ENCODE measurements at regions not wholly inside any gene's neighbourhood (a gene's known extent, or its start where the extent isn't known, plus 50 kb on each side); places are given as distances from the start of the nearest gene placed in this dataset.
"Not testable (repeated sequence)": the region's sequence is repeated elsewhere in the genome, so short reads cannot be mapped to it uniquely, and the experiment has no call there.

DNA sequence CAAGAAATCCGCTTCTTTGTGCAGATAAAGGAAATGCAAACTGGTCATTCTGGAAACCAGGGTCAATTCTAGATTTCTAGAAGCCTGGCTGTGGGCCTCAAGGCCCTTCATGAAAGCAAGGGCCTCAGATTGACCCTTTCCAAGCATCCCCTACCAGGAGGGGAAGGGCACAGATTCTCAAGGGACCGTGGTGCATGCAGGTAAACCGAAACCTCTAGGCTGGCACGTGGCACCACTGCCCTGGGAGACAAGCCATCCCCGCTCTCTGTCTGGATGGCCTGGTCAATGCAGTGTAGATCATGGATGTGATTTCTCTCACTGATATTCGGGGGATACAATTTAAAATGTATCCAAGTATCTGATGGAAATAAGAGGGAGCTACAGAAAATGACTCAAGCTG lies 69.4 kb downstream of the TOMM20 start:
- FAIRE-seq = no peak

GRCh38 chr1:235058695-235059094 lies 69.9 kb downstream of the TOMM20 start:
- FAIRE-seq = no peak

GRCh38 chr1:235057385-235058306 lies 71.0 kb downstream of the TOMM20 start:
- FAIRE-seq = no peak

- FAIRE-seq = no peak
Measured at GRCh38 chr1:235056937-235057336, 71.7 kb downstream of the TOMM20 start.

DNA sequence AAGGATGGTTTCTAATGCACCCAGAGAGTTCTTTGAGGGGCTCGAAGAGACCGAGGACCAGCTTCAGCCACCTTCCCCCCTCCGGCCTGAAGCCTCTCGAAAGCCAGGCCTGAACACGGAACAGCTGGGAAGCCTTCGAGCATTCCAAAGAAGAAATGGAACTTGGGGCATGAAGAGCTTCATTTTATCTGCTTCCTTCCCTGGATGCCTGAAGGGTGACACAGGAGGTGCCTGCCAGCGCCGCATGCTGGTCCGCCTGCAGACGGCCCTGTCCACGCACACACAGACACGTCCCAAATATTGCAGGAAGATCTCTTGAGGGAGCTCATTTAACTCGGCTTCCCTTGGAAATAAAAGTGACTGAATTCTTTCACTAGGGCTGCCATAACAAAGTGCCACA lies 73.7 kb downstream of the TOMM20 start:
- FAIRE-seq = no peak

DNA sequence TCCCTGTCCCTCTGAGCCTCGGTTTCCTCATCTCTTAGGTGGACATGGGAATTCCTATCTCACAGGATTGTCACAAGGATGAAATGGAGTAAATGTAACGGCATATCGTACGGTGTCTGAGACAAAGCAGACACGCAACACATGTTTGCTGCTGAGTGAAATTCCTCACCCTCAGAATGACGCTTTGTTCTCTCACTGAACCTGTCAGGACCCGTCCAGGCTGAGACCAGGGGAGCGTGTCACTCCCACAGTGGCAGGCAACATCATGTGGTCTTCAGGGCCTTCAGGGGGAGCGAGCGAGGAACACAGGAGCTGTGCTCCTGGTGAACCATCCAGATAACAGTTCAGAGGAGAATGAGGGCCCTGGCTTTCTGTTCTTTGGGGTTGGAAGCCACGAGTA lies 74.2 kb downstream of the TOMM20 start:
- no peak for FAIRE-seq

GRCh38 chr1:235052067-235053008 lies 76.3 kb downstream of the TOMM20 start:
- no peak for FAIRE-seq

- FAIRE-seq = no peak
Measured at GRCh38 chr1:235051521-235051920, 77.1 kb downstream of the TOMM20 start.

- FAIRE-seq = no peak
Measured at GRCh38 chr1:235050911-235051360, 77.7 kb downstream of the TOMM20 start.

DNA sequence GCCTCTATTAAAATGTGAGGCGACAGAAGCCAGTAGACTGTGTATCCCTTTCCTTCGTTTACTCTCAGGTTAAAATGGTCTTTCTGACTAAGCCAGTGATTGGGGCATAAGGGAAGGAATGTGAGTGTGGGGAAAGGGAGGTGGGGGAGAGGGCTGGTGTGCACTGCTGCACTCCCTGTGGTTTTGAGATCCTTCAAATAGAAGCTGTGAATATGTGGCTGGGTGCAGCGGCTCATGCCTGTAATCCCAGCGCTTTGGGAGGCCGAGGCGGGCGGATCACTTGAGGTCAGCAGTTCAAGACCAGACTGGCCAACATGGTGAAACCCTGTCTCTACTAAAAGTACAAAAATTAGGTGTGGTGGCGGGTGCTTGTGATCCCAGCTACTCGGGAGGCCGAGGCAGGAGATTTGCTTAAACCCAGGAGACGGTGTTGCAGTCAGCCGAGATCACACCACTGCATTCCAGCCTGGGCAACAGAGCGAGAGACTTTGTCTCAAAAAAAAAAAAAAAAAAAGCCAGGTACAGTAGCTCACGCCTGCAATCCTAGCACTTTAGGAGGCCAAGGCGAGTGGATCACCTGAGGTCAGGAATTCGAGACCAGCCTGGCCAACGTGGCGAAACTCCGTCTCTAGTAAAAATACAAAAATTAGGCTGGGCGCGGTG lies 78.8 kb downstream of the TOMM20 start:
- FAIRE-seq = not testable (repeated sequence)

DNA sequence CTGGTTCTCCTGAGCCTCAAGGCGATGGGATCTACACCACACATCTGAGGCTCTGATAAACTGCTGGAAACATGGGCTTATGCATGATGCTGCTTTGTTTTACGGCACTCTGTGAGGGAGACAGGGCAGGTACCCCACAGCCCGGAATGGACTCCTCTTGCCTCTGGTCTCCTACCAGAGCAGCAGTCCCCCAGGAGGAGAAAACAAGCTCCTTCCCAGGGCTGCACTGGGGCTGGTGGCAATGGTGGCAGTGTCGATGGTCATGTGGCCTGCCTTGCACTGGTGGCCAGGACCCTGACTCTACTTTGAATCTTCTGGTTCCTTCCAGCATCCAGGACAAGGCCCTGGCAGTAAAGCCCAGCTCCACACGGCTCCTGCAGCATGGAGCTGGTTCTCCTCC lies 79.4 kb downstream of the TOMM20 start:
- FAIRE-seq = no peak

DNA sequence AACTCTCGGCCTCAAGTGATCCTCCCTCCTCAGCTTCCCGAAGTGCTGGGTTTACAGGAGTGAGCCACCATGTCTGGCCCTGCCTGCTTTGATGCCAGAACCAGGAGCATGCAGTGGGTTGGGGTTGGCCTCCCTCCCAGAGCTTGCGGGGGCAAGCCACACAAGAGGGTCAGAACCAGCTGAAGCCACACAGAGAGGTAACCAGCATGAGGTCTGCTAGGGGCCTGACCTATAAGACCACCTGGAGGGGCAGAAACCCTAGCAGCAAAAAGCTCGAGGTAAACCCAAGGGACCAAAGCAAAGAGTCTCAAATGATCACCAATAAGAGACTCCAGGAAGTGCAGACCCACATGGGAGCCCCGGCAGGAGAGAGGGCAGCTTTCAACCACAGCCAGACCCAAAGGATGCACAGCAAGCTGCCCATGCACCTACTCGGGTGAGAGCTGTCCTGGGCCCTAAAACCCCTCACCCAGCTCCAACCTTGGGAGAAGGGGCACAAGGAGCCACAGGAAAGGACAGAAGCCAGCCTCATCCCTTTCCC lies 81.2 kb downstream of the TOMM20 start:
- no peak for FAIRE-seq

- no peak for FAIRE-seq
Measured at GRCh38 chr1:235045921-235046601, 82.6 kb downstream of the TOMM20 start.

DNA sequence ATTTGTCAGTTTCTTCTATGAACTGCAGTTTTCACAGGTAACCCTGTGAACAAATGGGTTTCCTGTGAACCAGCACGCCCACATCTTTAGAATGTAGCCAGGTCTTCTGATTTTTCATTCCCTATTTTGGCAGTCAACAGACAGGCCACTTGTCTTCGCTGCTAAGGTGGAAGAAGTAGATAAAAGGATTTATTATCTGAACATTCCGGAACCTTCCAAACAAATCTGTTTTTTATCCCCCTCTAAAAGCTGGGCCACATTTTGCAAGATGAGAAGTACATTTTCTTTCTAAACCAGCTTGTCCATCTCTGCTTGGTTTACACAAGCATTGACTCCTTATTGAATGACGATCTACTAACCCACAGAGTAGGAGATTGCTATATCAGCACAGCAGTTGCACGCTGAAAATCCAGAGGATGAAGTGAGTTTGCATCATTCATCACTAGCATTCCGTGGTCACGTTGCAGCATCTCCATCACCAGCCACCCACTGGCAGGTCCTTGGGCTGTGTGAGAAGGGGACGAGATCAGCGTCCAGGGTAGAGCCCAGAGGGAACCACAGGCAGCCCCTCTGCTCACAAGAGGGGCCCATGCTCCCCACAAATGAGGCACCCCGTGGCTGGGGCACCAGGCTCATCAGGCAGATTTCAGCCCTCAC lies 83.5 kb downstream of the TOMM20 start:
- FAIRE-seq = peak; percentile 78

GRCh38 chr1:235043234-235043633 lies 85.4 kb downstream of the TOMM20 start:
- FAIRE-seq = no peak

DNA sequence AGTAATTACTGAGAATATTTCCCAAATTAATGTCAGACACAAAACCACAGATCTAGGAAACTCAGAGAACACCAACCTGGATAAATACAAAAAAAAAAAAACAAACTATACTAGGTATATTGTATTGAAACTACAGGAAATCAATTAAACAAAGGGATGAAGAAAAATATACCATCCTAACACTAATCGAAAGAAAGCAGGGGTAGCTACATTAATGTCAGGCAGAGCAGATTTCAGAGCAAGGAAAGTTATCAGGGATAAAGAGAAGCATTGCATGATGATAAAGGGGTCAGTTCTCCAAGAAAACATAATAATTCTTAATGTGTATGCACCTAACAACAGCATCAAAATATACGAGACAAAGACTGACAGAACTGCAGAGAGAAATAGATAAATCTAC lies 89.9 kb downstream of the TOMM20 start:
- FAIRE-seq = peak; percentile 26

DNA sequence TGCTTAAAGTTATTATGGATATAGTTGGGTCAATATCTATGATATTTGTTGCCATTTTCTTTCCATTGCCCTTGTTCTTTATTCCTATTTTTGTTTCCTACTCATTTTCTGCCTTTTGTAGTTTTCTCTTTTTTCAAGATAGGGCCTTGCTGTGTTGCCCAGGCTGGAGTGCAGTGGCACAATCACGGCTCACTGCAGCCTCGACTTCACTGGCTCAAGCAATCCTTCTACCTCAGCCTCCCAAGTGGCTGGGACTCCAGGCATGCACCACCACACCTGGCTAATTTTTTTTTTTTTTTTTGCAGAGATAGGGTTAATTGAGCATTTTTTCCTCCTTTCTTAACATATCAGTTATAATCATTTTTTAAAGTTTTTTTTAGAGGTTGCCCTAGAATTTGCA lies 92.7 kb downstream of the TOMM20 start:
- no peak for FAIRE-seq

DNA sequence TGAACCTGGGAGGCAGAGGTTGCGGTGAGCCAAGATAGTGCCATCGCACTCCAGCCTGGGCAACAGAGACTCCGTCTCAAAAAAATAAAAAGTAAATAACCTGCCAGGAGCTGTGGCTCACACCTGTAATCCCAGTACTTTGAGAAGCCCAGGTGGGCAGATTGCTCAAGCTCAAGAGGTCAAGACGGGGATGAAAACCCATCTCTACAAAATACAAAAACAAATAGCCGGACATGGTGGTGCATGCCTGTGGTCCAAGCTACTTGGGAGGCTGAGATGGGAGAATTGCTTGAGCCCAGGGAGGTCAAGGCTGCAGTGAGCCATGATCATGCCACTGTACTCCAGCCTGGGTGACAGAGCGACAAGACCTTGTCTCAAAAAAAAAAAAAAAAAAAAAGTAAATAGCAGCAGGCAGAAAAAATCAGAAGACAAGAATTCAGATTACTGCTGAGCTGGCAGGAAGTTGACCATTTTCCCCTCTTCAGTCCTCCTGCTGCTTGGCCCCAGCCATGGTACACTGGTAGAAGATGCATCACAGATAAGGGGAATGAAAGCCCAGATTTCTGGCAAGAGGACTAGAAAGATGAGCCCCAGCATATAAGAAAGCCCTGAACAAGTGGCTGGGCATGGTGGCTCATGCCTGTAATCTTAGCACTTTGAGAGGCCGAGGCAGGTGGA lies 97.6 kb downstream of the TOMM20 start:
- FAIRE-seq = no peak

- FAIRE-seq = no peak
Measured at GRCh38 chr1:235027862-235028250, 100.8 kb downstream of the TOMM20 start.

DNA sequence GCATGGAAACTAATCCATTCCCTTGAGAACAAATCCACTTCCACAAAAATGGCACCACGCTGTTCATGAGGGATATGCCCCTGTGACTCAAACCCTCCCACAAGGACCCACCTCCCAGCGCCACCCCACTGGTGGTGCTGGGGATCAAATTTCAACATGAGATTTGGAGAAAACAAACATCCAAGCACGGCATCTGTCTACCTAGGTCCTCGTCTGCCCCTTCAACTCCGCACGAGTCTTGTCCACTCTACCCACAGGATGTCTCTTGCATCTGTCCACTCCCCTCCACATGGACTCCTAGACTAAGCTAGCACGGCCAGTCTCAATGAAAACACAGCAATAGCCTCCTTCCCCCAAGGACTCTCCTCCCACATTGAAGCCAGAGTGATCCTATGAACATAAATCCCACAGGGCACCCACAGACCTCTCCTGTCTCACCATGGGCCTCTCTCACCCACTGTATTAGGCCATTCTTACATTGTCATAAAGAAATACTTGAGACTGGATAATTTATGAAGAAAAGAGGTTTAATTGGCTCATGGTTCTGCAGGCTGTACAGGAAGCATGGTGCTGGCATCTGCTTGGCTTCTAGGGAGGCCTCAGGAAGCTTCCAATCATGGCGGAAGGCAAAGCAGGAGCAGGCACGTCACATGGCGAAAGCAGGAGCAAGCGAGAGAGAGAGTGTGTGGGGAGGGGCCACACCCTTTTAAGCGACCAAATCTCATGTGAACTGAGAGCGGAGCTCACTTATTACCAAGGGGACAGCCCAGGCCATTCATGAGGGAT lies 101.4 kb downstream of the TOMM20 start:
- no peak for FAIRE-seq

Data from TTC549 (cell line).